H54 (cell line): ENCODE measurements at regions not wholly inside any gene's neighbourhood (a gene's known extent, or its start where the extent isn't known, plus 50 kb on each side); places are given as distances from the start of the nearest gene placed in this dataset.
"Not testable (repeated sequence)": the region's sequence is repeated elsewhere in the genome, so short reads cannot be mapped to it uniquely, and the experiment has no call there.

Source experiments
- DNase-seq: peaks from one replicate; pipeline ENCODE4 v3.0.0; 2011; ENCODE audit warnings: low spot score, mixed read lengths; ENCODE audit not compliant: insufficient read length
- FAIRE-seq: peaks from 3 replicates; lab custom pipeline; 2011; peaks lifted over from hg19 to GRCh38; lab: Jason Lieb, UNC
- POLR2A ChIP-seq: IDR thresholded peaks from 2 replicates; pipeline ENCODE4 v1.6.1; 2011; ENCODE audit warnings: low read depth, mild to moderate bottlenecking, low read length

DNA sequence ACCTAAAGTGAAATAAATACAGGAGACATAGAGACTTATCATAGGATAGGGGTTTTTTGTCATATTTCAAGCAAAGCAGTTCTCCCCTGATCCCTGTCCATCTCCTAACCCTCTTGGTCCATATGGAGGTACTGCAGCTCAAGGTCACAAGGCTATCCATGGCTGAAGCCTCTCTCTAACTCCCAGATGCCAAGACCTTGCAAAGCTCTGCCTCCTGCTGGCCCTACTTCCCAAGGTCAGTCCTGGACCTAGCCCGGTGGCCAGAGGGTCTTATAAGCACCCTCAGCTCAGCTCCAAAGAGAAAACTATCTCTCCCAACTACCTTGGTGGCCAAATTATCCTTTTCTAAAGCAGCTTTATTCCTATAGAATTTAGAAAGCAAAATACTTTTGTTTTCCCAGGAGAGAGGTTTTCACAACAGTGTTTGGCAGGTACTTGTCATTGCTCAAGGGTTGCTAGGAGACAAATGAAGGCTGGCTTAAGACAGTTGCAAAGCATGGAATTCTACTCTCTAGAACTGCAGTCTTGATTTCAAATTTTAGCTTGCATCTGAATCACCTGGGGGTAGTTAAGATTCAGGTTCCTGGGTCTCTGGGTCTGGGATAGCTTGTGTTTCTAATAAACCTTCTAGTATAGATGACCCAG lies 121.5 kb downstream of the XCL2 start:
- no peak for TF ChIP-seq POLR2A
- DNase-seq = no peak
- no peak for FAIRE-seq

DNA sequence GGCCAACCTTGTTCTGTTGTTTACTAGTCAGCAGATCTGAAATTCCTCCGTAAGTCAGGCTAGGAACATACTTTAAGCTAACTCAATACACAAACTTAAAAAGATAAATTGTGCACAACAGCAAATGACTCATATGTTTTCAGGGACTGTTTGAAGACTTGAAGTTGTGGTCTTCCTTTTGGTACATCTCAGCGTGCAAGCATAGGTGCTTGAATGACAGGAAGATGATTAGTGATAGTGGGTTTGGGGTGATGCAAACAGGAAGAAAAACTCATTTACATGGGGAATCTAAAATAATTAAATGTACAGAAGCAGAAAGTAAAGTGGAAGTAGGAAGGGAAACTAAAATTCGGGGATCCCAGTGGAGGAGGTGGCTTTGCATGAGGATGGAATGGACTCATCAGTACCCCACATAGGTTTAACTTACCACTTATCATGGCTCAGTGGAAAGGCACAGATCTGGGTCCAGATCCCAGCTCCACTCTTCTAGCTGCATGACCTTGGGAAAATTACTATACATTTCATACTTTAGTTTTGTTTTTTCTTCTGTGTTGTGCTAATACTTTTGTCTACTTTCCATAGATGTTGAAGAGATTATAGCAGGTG lies 122.3 kb downstream of the XCL2 start:
- DNase-seq = no peak
- no peak for FAIRE-seq
- no peak for TF ChIP-seq POLR2A

DNA sequence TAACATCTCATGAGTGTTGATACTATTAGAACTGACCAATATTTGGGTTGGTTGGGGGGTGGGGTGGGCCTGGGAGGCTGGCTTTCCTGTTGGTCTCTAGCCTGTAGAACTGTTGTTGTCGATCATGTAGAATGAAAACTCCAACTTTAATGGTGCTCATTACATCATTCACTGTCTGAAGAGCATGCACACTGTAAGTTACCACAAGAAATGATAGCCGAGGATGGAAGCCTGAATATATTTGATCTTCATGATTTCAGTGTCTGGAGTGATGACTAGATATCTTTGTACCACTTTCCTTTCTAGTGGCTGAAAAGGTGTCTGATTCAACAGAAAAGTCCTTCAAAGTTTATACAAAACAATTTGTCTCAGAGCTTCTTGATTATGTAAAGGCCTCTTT lies 123.6 kb downstream of the XCL2 start:
- no peak for TF ChIP-seq POLR2A
- no peak for FAIRE-seq
- DNase-seq = no peak

DNA sequence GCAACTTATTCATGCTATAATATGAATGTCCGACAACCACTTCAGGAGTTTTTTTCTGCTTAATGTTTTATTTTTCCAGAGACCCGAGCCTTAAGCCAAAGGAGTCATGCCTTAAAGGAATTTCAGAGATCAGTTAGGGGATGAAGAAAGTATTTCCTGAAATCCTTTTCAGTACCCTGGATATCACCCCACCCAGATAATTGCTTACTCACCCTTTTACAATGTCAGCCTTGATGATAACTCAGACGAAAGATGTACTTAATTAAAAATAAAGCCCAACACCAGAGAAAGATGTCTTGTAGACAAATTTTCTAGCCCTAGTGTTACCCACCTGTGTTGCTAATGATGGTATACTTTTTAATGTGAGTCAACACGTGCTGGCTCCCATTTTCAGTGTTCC lies 124.1 kb downstream of the XCL2 start:
- no peak for FAIRE-seq
- DNase-seq = no peak
- TF ChIP-seq POLR2A = no peak

DNA sequence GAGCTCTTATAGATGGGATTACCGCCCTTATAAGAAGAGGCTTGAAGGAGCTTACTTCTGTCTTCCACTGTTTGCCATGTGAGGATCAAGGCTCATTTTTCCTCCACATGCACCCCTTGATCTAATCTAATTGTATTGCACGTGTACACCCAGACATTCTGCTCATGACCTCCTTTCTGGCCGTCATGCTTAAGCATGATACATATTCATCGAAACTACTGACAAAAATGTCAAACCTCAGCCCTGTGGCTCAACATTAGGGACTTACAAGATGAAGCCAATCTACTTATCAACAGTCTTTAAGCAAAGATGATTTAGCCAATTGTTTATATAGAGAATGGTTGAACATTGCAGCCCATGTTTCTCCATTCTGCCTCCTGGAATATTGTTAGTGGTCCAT lies 127.6 kb downstream of the XCL2 start:
- DNase-seq = no peak
- TF ChIP-seq POLR2A = no peak
- no peak for FAIRE-seq

DNA sequence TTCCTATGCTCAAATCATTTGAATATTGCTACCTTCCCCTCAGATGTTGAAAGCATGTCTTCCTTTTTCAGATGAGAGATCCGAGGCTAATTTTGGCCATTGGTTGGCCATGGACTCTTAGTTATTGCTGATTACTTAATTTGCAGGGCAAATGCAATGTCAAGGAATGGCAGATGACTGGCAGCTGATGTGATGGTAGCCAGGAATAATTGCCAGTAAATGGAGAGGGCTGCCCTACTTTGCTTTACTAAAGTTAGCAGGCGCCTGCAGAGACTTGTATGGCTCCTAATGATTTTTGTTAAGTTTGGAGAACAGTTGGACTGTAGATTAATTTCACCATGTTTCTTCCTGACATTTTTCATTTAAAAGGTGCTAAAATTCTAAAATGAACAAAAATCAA lies 128.9 kb downstream of the XCL2 start:
- FAIRE-seq (no peak), DNase-seq (no peak)
- TF ChIP-seq POLR2A = no peak

DNA sequence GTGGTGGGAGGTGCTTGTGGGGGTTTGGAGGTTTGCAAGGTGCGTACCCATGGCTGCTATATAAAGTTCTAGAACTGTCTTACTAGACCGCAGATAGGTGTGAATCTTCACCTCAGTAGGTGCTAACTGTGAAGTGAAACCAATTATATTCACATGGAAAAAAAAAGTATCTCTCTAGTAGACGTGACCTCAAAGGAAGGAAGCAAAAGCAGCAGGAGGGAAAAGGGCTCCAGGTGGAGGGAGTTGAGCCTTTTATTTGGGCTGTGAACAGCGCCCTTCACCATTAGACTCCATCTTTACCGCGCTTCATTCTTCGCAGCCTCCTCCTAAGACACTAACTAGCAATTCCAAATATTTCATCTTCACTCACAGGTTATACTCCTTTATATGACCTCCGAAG lies 129.8 kb downstream of the TBX19 start:
- no peak for TF ChIP-seq POLR2A
- DNase-seq (no peak), FAIRE-seq (no peak)

DNA sequence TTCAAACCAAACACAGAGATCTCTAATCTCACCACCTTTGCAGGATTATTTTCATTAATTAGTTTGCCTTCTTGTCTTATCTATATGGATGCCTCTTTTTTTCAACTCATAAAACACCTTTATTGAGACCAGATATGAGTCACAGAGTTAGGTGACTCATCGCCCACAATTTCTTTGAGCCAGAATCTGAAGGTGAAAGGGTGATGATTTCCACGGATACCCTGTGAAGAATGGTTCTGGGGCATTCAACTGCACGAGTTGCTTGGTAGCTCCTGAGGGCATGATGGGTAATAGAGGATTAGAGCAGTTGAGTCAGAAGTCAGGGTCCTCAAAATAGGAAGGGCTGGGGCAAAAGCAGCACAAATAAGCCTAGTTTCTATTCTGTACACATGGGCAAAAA lies 128.2 kb downstream of the TBX19 start:
- no peak for FAIRE-seq

DNA sequence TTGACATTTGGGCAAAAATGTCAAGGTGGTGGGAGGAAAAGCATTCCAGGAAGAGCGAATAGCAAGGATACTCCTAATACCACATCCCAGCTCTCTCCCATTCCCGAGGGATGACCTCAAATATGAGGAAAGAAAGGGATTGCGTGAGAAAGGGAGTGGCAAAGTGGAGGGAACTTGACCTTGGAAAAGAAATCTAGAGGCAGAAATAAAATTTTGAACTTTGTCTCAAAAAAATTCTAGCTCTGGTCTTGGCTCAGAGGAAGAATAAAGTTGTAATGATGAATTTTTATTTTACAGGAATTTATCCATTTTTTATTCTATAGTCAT lies 127.8 kb downstream of the TBX19 start:
- TF ChIP-seq POLR2A = no peak
- DNase-seq (no peak), FAIRE-seq (no peak)

More for the DNA sequence above, 128.2 kb downstream of the TBX19 start:
- no peak for TF ChIP-seq POLR2A
- DNase-seq = peak; percentile 18

DNA sequence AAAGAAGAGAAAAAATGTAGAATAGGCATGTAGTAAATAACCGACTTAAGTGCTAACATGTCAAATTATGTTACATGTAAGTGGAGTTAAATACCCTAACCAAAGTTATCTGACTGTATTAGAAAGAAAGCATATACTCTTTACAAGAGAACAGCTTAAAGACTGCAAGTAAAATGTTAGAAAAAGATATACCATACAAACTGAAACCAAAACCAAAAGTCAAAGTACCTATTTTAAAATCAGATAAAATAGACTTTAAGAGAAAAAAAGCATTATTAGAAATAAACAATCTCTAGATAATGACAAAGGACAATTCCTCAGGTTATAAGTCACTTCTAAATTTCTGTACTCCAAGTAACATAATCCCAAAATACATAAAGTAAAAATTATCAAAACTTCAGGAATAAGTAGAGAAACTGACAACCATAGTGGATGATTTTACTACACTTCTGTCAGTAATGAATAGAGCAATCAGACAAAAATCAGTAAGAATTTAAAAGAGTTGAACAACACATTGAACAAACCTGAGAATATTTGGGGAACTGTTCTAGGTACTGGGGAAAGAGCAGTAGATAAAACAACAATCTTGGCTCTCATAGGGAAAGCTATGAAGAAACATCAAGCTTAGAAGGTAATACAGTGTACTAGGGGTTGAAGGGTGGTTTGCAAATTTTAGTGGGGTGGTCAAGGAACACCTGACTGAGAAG lies 127.3 kb downstream of the TBX19 start:
- no peak for FAIRE-seq
- DNase-seq = no peak
- TF ChIP-seq POLR2A = no peak

DNA sequence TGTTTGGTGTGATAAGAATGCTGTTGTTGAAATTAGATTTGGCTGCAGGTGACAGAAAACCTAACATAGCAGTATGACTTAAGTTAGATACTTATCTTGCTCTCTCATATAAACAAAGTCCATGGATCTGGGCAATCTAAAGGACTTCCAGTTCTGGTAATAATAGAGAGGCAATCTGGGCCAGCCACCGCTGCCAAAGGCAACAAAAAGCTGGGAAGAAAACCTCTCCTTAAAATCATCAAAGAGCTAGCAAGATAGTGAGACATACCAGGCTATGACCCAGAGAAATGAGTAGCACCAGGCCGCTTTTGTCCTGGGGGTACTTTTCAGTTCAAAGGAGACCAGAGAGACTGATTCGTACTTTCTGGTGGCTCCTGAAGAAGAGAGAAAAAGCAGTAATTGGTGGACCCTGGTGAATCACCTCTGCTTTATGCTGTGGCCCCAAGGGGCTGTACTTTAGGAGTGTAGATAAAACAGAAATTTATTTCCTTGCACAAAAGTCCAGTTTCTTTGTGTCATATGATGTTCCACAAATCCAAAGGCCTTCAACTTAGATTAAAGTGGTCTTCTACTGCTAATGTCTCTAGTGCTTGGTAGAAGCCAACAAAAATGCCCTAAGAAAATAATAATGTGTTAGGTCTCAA lies 125.4 kb downstream of the TBX19 start:
- TF ChIP-seq POLR2A = no peak
- DNase-seq = no peak
- FAIRE-seq = no peak

DNA sequence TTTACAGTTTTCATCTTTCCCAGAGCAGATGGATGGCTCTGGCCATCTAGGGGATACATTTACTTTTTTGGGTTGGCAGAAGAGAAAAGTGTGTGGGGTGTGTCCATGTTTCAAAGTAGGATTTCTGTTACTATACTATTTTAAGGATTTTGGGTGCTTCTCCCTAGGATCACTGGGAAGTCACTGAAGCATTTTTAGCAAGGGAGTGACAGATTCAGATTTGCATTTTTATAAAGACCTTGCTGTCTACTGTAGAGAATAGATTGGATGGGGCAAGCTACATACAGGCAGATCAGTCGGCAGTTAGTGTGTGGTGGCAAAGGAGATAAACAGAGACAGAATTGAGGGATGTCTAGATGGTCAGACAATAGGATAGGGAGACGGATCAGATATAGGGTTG lies 122.5 kb downstream of the TBX19 start:
- TF ChIP-seq POLR2A = no peak
- no peak for DNase-seq

DNA sequence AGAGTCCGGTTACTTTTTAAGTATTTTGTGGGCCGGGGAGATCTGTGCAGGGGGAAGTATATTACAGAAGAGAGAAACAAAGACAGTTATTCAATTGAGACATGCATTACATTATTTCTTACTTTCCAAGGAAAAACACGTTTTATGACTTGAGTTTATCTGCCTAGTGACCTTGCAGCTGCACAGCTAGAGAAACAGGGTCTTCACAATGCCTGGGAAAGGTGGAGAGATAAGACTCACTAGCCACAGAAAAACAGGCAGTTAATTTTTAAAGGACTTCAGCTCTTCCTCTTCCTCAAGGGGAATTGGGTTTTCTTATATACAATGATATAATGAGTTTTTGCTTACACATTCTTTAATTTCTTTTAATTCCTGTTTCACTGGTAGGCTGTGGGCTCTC lies 121.8 kb downstream of the TBX19 start:
- not testable (repeated sequence) for DNase-seq, FAIRE-seq

More for the DNA sequence above, 122.5 kb downstream of the TBX19 start:
- no peak for FAIRE-seq

DNA sequence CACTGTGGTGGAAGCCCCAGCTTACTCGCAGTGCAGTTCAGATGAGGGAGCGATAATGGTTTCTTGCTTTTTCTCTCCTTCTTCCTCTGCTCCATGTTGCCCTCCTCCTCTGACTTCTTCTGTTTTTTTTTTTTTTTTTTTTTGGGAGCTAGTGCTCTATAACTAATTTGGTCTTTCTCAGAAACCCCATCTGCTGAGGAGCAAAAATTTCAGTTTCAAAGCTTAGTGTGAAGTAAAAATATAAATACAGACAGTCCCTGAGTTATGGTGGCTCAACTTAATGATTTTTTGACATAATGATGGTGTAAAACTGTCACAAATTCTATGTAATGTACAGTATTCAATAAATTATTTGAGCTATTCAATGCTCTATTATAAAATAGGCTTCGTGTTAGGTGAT lies 120.7 kb downstream of the TBX19 start:
- DNase-seq (no peak), FAIRE-seq (no peak)
- no peak for TF ChIP-seq POLR2A
